Stimulated activated CD4-positive, alpha-beta T cell treated with anti-CD3 and anti-CD28 coated beads, Interleukin-1b, Interleukin-23, amount 100 ng/mL, for 48 hours (primary cell): ENCODE measurements at regions not wholly inside any gene's neighbourhood (a gene's known extent, or its start where the extent isn't known, plus 50 kb on each side); places are given as distances from the start of the nearest gene placed in this dataset.

Experiments
- DNase-seq: peaks from one replicate; pipeline ENCODE4 v3.0.0-alpha.2; 2020

DNA sequence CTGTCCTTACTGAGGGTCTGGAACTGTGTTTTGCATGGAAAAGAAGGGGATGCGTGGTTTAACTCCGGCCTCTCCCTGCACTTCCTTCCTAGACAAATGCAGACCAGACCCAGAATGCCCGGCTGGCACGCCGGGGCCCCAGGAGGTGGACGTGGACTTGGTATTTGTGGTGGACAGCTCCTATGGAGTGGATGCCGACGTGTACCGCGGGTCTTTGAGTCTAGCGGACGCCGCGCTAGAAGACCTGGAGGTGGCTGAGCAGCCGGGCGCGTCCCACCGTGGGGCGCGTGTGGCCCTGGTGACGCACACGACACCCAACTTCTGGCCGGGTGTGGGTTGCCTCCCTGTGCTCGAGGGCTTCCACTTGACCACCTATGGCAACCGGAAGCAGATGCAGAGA is 81.8 kb upstream of the COL6A5 start:
- no peak for DNase-seq

GRCh38 chr3:130266817-130267216 is 78.7 kb upstream of the COL6A5 start:
- no peak for DNase-seq

DNA sequence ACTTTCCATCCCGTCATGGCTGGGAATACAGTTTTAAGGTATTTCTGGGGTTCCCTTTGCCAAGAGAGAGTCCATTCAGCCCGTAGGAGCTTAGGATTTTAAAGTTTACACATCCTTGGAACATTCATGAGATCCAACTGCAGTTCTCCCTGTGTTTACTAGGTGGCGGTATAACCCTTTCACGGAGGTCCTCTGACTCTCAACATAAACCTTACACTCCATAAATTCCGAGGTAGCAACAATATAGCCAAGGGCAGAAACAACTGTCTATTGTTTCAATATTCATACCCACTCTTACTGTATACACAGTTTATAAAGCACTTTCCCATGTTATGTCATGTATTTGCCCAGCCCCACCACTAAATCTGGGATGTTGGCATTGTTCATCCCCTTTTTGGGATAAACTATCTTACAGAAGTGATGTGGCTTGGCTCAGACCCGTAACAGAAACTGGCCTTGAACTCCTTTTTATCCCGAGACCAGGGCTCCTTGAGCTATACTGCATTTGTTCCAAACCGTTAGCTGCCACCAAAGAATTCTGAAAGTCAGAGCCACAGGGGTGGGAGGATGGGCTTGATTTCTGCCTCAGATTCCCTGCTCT is 69.2 kb upstream of the COL6A5 start:
- DNase-seq = no peak

DNA sequence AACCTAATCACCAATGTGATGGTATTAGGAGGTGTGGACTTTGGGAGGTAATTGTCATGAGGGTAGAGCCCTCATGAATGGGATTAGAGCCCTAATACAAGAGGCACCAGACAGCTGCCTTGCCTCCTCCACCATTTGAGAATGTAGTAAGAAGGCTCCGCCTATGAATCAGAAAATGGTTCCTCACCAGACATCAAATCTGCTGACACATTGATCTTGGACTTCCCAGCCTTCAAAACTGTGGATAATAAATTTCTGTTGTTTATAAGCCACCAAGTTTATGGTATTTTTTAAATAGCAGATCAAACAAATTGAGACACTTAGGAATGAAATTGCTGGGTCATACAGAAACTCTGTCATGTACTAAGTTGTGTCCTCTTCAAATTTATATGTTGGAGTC is 56.8 kb upstream of the COL6A5 start:
- no peak for DNase-seq

DNA sequence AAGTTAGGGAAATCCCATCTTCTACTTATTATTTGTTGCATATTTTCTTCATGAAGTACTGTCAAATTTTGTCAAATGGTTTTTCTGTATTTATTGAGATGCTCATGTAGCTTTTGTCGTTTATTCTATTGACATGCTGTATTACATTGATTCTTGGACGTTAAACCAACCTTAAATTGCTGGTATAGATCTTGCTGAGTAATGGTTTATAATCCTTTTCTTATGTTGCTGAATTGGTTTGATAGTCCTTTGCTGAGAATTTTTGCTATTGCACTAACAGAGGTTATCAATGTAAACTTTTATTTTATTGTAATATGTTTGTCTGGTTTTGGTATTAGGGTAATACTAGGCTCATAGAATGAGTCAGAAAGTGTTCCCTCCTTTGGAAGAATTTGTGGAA is 54.3 kb upstream of the COL6A5 start:
- no peak for DNase-seq

GRCh38 chr3:130293247-130293646 is 52.2 kb upstream of the COL6A5 start:
- DNase-seq = no peak
